GM12872 (cell line): ENCODE measurements at regions not wholly inside any gene's neighbourhood (a gene's known extent, or its start where the extent isn't known, plus 50 kb on each side); places are given as distances from the start of the nearest gene placed in this dataset.

Source experiments
- CTCF ChIP-seq: IDR thresholded peaks from 3 replicates; pipeline ENCODE4 v1.5.1; 2011; ENCODE audit warnings: low read depth, mild to moderate bottlenecking, low read length, moderate library complexity; ENCODE audit not compliant: insufficient read depth

- no peak for TF ChIP-seq CTCF
These were observed 51.0 kb upstream of the SH3GL3 start for GRCh38 chr15:83396101-83396500.
